ENCODE measurements at regions not wholly inside any gene's neighbourhood (a gene's known extent, or its start where the extent isn't known, plus 50 kb on each side); places are given as distances from the start of the nearest gene placed in this dataset.

- TF ChIP-seq POLR2A (IDR thresholded peaks at IDR 0.05) (no peak), CTCF (IDR thresholded peaks at IDR 0.05 in 4 of 5, conservative IDR thresholded peaks at IDR 0.05 in 1 of 5) (no peak)
These were observed 164.5 kb upstream of the LMNTD1 start for GRCh38 chr12:25717552-25717951.

All from gastrocnemius medialis (tissue), 4 donors.